ENCODE measurements at regions not wholly inside any gene's neighbourhood (a gene's known extent, or its start where the extent isn't known, plus 50 kb on each side); places are given as distances from the start of the nearest gene placed in this dataset.

DNA sequence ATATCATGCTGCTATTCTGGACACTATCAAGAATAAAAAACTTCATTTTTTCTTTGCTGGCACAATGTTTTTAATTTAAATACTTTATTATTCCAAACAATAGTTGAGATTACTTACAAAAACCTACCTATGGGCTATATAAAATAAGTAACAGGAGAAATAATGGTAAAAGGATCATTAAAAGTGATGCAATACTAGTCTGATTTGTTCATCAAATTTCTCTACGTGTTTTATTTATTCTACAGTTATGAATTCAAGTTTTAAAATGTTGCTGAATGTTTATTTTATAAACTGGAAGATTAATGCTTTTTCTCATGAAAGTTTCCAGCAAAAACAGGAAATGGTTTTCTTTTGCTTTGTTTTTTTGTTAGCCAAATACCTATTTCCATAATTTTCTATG is 662.4 kb upstream of the BRINP3 start:
- Histone ChIP-seq H3K9ac (ENCODE audit: insufficient read depth in 1 of 2, low read depth in 2 of 2, low read length in 2 of 2) (no peak overlapping the region), H3K36me3 (ENCODE audit: control insufficient read depth, insufficient read depth, low read length) (no peaks in the 10 kb centered on the region), H3K4me2 (ENCODE audit: insufficient read depth, low read length) (no peak overlapping the region), H2AFZ (ENCODE audit: low read depth, low read length) (no peak overlapping the region), H3K27me3 (ENCODE audit: control insufficient read depth in 2 of 2, insufficient read depth in 2 of 2, low read length in 2 of 2) (no peaks in the 10 kb centered on the region), H3K4me1 (replicated peaks in 1 of 2; ENCODE audit: control insufficient read depth in 2 of 2, insufficient read depth in 2 of 2, low read length in 2 of 2) (no peaks in the 10 kb centered on the region), H3K4me3 (no peak overlapping the region), H4K20me1 (replicated peaks; ENCODE audit: control insufficient read depth, insufficient read depth, low read length) (no peaks in the 10 kb centered on the region), H3K27ac (ENCODE audit: extremely low read depth, low read depth, low read length) (no peak overlapping the region), H3K9me3 (replicated peaks; ENCODE audit: control insufficient read depth, insufficient read depth, low read depth, low read length) (no peaks in the 10 kb centered on the region), H3K79me2 (ENCODE audit: control insufficient read depth, insufficient read depth, low read length) (no peaks in the 10 kb centered on the region), H3K9me1 (ENCODE audit: control insufficient read depth, insufficient read depth, low read length) (no peaks in the 10 kb centered on the region)
- TF ChIP-seq CEBPB (tag; IDR thresholded peaks at IDR 0.05) (peak; percentile 61), CEBPG (CRISPR knock-in tag; IDR thresholded peaks at IDR 0.05) (no peak), CEBPG (tag; conservative IDR thresholded peaks at IDR 0.05 in 1 of 2, IDR thresholded peaks at IDR 0.05 in 1 of 2) (peak in 1 of 2 experiments; percentile 86; a peak in 2 of 4 replicates), GABPB2 (CRISPR knock-in tag; conservative IDR thresholded peaks at IDR 0.05) (no peak), LEF1 (IDR thresholded peaks at IDR 0.05) (no peak)
- TF ChIP-seq, protein P1, sequence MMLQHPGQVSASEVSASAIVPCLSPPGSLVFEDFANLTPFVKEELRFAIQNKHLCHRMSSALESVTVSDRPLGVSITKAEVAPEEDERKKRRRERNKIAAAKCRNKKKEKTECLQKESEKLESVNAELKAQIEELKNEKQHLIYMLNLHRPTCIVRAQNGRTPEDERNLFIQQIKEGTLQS (IDR thresholded peaks at IDR 0.05): peak; percentile 49; the same call in 1 of the 2 replicates
- TF ChIP-seq, protein P1 (CRISPR knock-in tag; conservative IDR thresholded peaks at IDR 0.05): no peak
- ChIA-PET POLR2A (no interaction called here), CTCF (ENCODE audit: low intra/inter-chr PET ratio) (no interaction called here)
- intact Hi-C loops (cut with micrococcal nuclease): no loop called here
- DNase-seq (ENCODE audit: extremely low read depth in 1 of 4, low spot score in 3 of 4) (no peak), ATAC-seq (no peak), FAIRE-seq (peak; percentile 69)
- no TSS peak for BruUV-seq (replicated peaks)
- WGBS (ENCODE audit: insufficient coverage, low coverage, missing lambda C conversion rate): 0% methylated on average over 1 of the region's 1 CpG
- in situ Hi-C loops (cut with MboI): no loop called here
